RWPE2 (cell line): ENCODE measurements at regions not wholly inside any gene's neighbourhood (a gene's known extent, or its start where the extent isn't known, plus 50 kb on each side); places are given as distances from the start of the nearest gene placed in this dataset.
A peak's percentile ranks its signal among the peaks of the same experiment; 100 is the strongest.

Experiments used
- ATAC-seq: fragments of 200-7000 bp; cut with Tn5 transposase; 3 replicates; pipeline ENCODE4 v1.9.1; 2021; ENCODE audit warnings: low read depth
- DNase-seq: peaks from one replicate; pipeline ENCODE4 v3.0.0-alpha.2; 2020; ENCODE audit warnings: low spot score
- H3K27ac ChIP-seq: fragments of 450-650 bp; 2 replicates; pipeline ENCODE4 v1.5.1; 2017; ENCODE audit warnings: mild to moderate bottlenecking; ENCODE audit not compliant: poor library complexity, severe bottlenecking
- H3K27me3 ChIP-seq: fragments of 250-450 bp; sonication (Bioruptor Pico); 2 replicates; pipeline ENCODE4 v1.5.1; 2021; ENCODE audit warnings: mild to moderate bottlenecking, moderate library complexity; ENCODE audit not compliant: insufficient read depth, poor library complexity, severe bottlenecking
- H3K36me3 ChIP-seq: fragments of 250-450 bp; sonication (Bioruptor Pico); 2 replicates; pipeline ENCODE4 v1.5.1; 2020; ENCODE audit warnings: low read depth, mild to moderate bottlenecking, moderate library complexity
- H3K4me1 ChIP-seq: fragments of 250-450 bp; sonication (Bioruptor Pico); 2 replicates; pipeline ENCODE4 v1.5.1; 2021; ENCODE audit warnings: mild to moderate bottlenecking, moderate library complexity; ENCODE audit not compliant: insufficient read depth, poor library complexity, severe bottlenecking
- H3K4me3 ChIP-seq: fragments of 250-450 bp; sonication (Bioruptor Pico); 2 replicates; pipeline ENCODE4 v1.5.1; 2021; ENCODE audit warnings: mild to moderate bottlenecking, moderate library complexity; ENCODE audit not compliant: severe bottlenecking
- H3K9me3 ChIP-seq: fragments of 250-450 bp; sonication (Bioruptor Pico); 2 replicates; pipeline ENCODE4 v1.5.1; 2021; ENCODE audit warnings: mild to moderate bottlenecking, moderate library complexity; ENCODE audit not compliant: severe bottlenecking
- CTCF ChIP-seq: fragments of 450-650 bp; IDR thresholded peaks from one replicate; pipeline ENCODE4 v1.5.1; 2017; ENCODE audit warnings: mild to moderate bottlenecking, moderate library complexity; ENCODE audit not compliant: poor library complexity, severe bottlenecking

- no peak for TF ChIP-seq CTCF
- H3K27ac ChIP-seq = no peak overlapping the region
- H3K27me3 ChIP-seq = peaks cover 22% of the 10 kb centered on the region
- no peaks in the 10 kb centered on the region for H3K36me3 ChIP-seq
- DNase-seq = no peak
- H3K4me1 ChIP-seq = no peaks in the 10 kb centered on the region
- peak; percentile 48; the same call in 2 of the 3 replicates for ATAC-seq
- H3K4me3 ChIP-seq = no peak overlapping the region
- H3K9me3 ChIP-seq = peaks cover 3% of the 10 kb centered on the region
These were observed 78.4 kb downstream of the RNASET2 start for GRCh38 chr6:166877906-166878305.

- peaks cover 28% of the 10 kb centered on the region for H3K27me3 ChIP-seq
These were observed 79.0 kb downstream of the RNASET2 start for GRCh38 chr6:166877349-166877748.

GRCh38 chr6:166872531-166873009 lies 83.8 kb downstream of the RNASET2 start:
- Histone ChIP-seq H3K27me3 (peaks cover 28% of the 10 kb centered on the region), H3K27ac (no peak overlapping the region), H3K9me3 (no peaks in the 10 kb centered on the region), H3K4me3 (no peak overlapping the region), H3K36me3 (no peaks in the 10 kb centered on the region), H3K4me1 (no peaks in the 10 kb centered on the region)
- TF ChIP-seq CTCF = no peak
- ATAC-seq (no peak), DNase-seq (no peak)

More at GRCh38 chr6:166877349-166877748, 79.0 kb downstream of the RNASET2 start:
- DNase-seq = no peak
- H3K4me3 ChIP-seq = no peak overlapping the region
- H3K4me1 ChIP-seq = no peaks in the 10 kb centered on the region
- ATAC-seq = no peak
- TF ChIP-seq CTCF = no peak
- H3K36me3 ChIP-seq = no peaks in the 10 kb centered on the region
- H3K27ac ChIP-seq = no peak overlapping the region
- peaks cover 3% of the 10 kb centered on the region for H3K9me3 ChIP-seq

GRCh38 chr6:166870602-166871208 lies 85.6 kb downstream of the RNASET2 start:
- ATAC-seq (no peak), DNase-seq (no peak)
- no peak for TF ChIP-seq CTCF
- Histone ChIP-seq H3K27ac (no peak overlapping the region), H3K27me3 (peaks cover 27% of the 10 kb centered on the region), H3K36me3 (no peaks in the 10 kb centered on the region), H3K4me1 (no peaks in the 10 kb centered on the region), H3K9me3 (no peaks in the 10 kb centered on the region), H3K4me3 (no peak overlapping the region)

- Histone ChIP-seq H3K4me3 (no peak overlapping the region), H3K27me3 (peaks cover 29% of the 10 kb centered on the region), H3K36me3 (no peaks in the 10 kb centered on the region), H3K9me3 (no peaks in the 10 kb centered on the region), H3K4me1 (no peaks in the 10 kb centered on the region), H3K27ac (no peak overlapping the region)
- DNase-seq (no peak), ATAC-seq (no peak)
- no peak for TF ChIP-seq CTCF
These were observed 89.3 kb downstream of the RNASET2 start for GRCh38 chr6:166866839-166867637.
